Fibroblast of villous mesenchyme (primary cell): ENCODE measurements at regions not wholly inside any gene's neighbourhood (a gene's known extent, or its start where the extent isn't known, plus 50 kb on each side); places are given as distances from the start of the nearest gene placed in this dataset.
A peak's percentile ranks its signal among the peaks of the same experiment; 100 is the strongest.

Experiments
- DNase-seq: peaks from one replicate; pipeline ENCODE4 v3.0.0-alpha.2; 2010; ENCODE audit warnings: low read depth
- H3K4me3 ChIP-seq: 2 replicates; pipeline ENCODE4 v1.5.1; 2011; ENCODE audit warnings: low read depth, mild to moderate bottlenecking, low read length
- CTCF ChIP-seq: IDR thresholded peaks from 2 replicates; pipeline ENCODE4 v1.5.1; 2012; ENCODE audit warnings: low read depth, mild to moderate bottlenecking, low read length; ENCODE audit not compliant: insufficient read depth

- no peak for DNase-seq
- no peak for TF ChIP-seq CTCF
- no peak overlapping the region for H3K4me3 ChIP-seq
Observed at GRCh38 chr7:41842956-41843355, 140.1 kb upstream of the INHBA start.

DNA sequence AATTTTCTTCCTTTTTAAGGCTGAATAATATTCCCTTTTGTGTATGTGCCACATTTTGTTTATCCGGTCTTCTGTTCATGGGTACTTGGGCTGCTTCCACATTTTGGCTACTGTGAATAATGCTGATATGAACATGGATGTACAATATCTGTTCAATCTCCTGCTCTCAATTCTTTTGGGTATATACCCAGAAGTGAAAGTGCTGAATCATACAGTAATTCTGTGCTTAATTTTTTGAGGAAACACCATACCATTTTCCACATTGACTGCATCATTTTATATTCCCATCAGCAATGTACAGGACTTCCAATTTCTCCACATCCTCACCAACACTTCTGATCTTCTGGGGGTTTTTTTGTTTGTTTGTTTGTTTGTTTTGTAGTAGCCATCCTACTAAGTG, 135.0 kb upstream of the INHBA start:
- DNase-seq = no peak
- no peak for TF ChIP-seq CTCF
- no peak overlapping the region for H3K4me3 ChIP-seq

DNA sequence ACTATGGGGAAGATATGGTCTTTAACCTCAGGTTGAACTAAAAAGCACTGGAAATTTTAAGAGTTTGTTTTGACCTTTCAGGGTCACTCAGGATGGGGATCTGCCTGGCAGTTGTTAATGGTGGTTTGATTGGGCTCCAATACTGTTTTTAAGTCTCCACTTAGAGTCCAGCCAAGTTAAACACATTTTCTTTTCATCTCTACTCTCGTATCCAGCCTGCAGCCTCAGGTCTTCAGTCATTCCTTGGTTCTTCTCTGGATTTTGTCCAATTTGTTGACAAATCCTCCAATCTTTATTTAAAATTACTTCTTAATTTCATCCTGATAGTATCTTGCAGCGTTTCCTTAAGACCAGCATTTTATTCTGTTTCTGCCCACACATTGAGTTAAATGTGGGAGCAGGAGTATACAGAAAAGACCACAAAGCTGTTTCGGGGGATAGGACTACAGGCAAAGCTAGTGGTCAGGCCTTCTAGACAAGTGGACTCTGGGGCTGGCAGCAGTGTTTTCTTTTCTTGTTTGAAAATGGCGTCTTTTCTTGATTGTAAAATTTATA, 133.2 kb upstream of the INHBA start:
- no peak for DNase-seq
- TF ChIP-seq CTCF = no peak
- no peak overlapping the region for H3K4me3 ChIP-seq

DNA sequence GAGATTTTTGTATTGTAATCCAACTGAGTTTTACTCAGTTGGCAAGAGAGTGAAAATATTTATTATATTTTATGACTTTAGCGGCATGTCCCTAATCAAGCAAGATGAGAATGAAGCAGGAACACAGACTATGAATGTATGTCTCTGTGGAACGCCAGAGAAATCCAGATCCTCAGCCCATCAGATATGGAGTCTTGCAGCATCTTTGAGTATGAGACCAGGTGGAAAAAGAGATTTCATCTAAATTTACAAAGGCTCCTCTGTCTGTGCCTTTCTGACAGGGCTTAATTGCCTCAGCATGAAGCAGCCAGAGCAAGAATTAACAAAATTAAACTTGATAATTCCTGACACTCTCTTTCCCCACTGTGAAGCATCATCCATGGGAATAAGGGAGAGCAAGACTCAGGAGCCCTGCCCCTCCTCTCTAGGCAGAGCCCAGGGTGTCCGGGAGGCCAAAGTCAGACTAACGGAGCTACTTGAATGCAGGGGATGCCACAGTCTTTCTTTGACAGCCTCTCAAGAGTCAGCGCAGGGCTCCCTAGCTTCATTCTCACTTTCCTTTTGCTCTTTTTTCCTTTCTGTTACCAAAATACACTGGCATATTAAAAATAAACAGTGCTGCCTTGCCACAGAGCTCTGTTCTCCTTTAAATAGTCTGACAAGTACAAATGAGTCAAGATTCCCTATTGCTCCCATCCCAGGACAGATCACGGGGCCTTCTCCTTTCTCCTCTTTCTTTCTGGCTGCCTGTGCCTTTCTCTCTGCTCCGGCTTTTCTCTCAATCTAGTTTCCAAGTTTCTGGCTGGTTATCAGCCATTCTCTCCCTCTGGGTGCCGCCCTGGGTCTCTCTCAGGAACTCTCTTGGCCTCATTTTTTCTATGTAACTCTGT, 132.2 kb upstream of the INHBA start:
- H3K4me3 ChIP-seq = no peak overlapping the region
- TF ChIP-seq CTCF = no peak
- peak; percentile 42 for DNase-seq

DNA sequence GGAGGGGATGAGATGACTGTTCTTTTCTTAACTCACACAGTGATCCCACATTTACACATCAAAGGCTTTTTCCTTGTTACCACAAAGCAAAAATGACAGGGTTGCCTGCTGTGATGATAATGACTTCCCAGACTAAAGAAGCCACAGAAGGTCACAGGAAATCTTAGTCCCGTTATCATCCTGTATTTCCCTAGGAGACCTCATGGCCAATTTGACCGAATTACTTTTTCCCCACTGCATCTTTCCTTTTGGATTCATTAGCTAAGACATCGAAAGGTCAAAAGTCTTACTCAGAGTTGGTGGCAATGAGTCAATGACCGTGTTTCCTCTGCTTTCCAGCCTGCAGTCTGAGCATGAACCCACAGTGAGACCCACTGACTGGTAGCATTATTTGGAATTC, 130.1 kb upstream of the INHBA start:
- TF ChIP-seq CTCF = no peak
- DNase-seq = no peak
- H3K4me3 ChIP-seq = no peak overlapping the region

DNA sequence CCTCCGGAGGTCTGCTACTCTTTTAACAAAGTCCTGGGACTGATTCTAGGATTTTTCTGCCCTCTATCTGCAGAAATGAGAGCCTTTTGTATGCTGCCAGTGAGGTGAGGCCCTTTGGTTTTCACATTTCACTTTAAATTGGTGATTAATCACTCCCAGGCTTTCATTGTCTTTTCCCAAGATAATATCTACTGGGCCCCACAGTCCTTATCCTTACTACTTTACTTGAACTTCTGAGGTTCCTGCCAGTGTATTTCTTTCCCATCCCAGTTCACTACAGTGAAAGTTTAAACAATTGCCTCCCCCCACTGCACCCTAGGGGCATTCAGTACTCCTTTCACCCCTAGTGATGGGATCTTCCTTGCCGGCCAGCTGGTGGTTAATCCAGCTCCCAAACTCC, 127.4 kb upstream of the INHBA start:
- H3K4me3 ChIP-seq = no peak overlapping the region
- no peak for DNase-seq
- no peak for TF ChIP-seq CTCF
